GM10248 (cell line): ENCODE measurements at regions not wholly inside any gene's neighbourhood (a gene's known extent, or its start where the extent isn't known, plus 50 kb on each side); places are given as distances from the start of the nearest gene placed in this dataset.
"Not testable (repeated sequence)": the region's sequence is repeated elsewhere in the genome, so short reads cannot be mapped to it uniquely, and the experiment has no call there.

Source experiments
- CTCF ChIA-PET: fragments of 300-600 bp; sonication (Branson Sonifier 250); formaldehyde crosslinking; extraction: SDS; loops from one replicate; lab custom pipeline; 2021; ENCODE audit warnings: antibody characterized with exemption; lab: Yijun Ruan, JAX
- POLR2A ChIA-PET: fragments of 350-650 bp; sonication (Branson Sonifier 250); formaldehyde crosslinking; extraction: SDS; loops from one replicate; lab custom pipeline; 2020; ENCODE audit warnings: antibody characterized with exemption; lab: Yijun Ruan, JAX
- DNase-seq: peaks from one replicate; pipeline ENCODE4 v3.0.0; 2012; ENCODE audit errors: extremely low spot score
- TF ChIP-seq, protein P1 (sequence below): IDR thresholded peaks from 2 replicates; pipeline ENCODE4 v1.5.1; 2012; ENCODE audit warnings: mild to moderate bottlenecking, low read depth; ENCODE audit errors: extremely low read depth, missing control alignments, control extremely low read depth

GRCh38 chr14:103230658-103231334, 103.2 kb upstream of the EIF5 start:
- DNase-seq, result no peak
- TF ChIP-seq, protein P1, sequence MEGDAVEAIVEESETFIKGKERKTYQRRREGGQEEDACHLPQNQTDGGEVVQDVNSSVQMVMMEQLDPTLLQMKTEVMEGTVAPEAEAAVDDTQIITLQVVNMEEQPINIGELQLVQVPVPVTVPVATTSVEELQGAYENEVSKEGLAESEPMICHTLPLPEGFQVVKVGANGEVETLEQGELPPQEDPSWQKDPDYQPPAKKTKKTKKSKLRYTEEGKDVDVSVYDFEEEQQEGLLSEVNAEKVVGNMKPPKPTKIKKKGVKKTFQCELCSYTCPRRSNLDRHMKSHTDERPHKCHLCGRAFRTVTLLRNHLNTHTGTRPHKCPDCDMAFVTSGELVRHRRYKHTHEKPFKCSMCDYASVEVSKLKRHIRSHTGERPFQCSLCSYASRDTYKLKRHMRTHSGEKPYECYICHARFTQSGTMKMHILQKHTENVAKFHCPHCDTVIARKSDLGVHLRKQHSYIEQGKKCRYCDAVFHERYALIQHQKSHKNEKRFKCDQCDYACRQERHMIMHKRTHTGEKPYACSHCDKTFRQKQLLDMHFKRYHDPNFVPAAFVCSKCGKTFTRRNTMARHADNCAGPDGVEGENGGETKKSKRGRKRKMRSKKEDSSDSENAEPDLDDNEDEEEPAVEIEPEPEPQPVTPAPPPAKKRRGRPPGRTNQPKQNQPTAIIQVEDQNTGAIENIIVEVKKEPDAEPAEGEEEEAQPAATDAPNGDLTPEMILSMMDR, result no peak
- POLR2A ChIA-PET, result no interaction called here
- CTCF ChIA-PET, result no interaction called here

DNA sequence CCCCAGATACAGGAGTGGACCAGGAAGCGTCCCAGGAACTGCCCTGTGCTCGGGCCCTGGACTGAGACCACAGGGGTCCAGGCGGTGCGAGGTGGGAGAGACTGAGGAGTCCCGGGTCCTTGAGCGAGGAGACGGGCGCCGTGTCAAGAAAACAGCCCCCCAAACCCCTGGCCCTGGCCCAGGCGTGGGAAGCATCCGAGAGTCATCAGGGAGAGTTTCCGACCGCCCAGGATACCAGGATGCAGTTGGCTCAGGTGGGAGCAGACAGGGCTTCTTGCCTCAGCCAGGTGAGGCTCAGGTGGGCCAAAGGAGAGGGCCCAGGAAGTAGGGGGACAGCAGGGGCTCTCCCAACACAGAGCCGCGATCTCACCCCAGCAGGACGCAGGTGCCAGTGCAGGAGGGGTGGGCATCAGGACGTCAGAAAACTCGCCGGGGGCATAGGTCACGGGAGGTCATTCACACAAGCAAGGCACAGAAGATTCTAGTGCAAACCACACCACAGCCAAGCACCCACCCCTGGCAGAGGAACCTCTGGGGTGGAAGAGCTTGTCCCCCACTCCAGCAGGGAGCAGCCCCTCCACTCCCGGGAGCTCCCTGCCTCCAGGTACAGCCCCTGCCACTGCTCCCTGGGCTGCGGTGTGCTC, 102.5 kb upstream of the EIF5 start:
- ChIA-PET CTCF (no interaction called here), POLR2A (no interaction called here)
- no peak for DNase-seq
- TF ChIP-seq, protein P1, result no peak

GRCh38 chr14:103232031-103232808, 101.8 kb upstream of the EIF5 start:
- TF ChIP-seq, protein P1, result no peak
- ChIA-PET CTCF (no interaction called here), POLR2A (no interaction called here)
- peak; percentile 18 for DNase-seq

GRCh38 chr14:103232831-103233319, 101.2 kb upstream of the EIF5 start:
- DNase-seq, result peak; percentile 21
- ChIA-PET POLR2A (interaction anchor here (0.6 kb wide), 1 partner anchor 1268 kb away, joined by 3 read pairs; no protein-coding TSS in a partner anchor), CTCF (no interaction called here)
- TF ChIP-seq, protein P1, result no peak

GRCh38 chr14:103233328-103233727, 100.7 kb upstream of the EIF5 start:
- ChIA-PET POLR2A (interaction anchor here (0.6 kb wide), 1 partner anchor 1268 kb away, joined by 3 read pairs; no protein-coding TSS in a partner anchor), CTCF (no interaction called here)
- DNase-seq, result no peak
- TF ChIP-seq, protein P1, result no peak

GRCh38 chr14:103234826-103235225, 99.2 kb upstream of the EIF5 start:
- POLR2A ChIA-PET, DNase-seq: not testable (repeated sequence)
- CTCF ChIA-PET, result interaction anchor here (1.0 to 1.4 kb wide), 2 partner anchors 35 to 130 kb away, joined by 3 read pairs; no protein-coding TSS in a partner anchor

DNA sequence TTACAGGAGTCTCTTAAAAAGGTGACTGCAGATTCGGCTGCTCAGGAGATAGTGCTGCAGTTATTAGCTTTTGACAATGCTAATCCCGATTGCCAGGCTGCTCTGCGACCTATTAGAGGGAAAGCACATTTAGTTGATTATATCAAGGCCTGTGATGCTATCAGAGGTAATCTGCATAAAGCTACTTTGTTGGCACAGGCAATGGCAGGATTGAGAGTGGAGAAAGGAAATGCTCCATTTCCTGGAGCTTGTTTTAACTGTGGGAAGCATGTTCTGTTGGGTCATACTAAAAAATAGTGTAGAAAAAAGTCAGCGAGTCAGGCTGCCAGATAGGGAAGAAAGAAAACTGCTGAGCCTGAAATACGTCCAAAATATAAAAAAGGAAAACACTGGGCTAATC, 98.5 kb upstream of the EIF5 start:
- CTCF ChIA-PET, result interaction anchor here (1.4 kb wide), 1 partner anchor 131 kb away, joined by 3 read pairs; no protein-coding TSS in a partner anchor
- POLR2A ChIA-PET, DNase-seq: not testable (repeated sequence)
